Suprapubic skin (tissue), 4 donors: ENCODE measurements at regions not wholly inside any gene's neighbourhood (a gene's known extent, or its start where the extent isn't known, plus 50 kb on each side); places are given as distances from the start of the nearest gene placed in this dataset.

ENCODE experiments used
- DNase-seq, 2 donors: peaks; one replicate each; pipeline ENCODE4 v3.0.0-alpha.2; 2019; ENCODE audit warnings: low spot score in 2 of 2
- H3K27ac ChIP-seq: fragments of 200-600 bp; sonication (generic); one replicate; pipeline ENCODE4 v1.5.1; 2019
- H3K27me3 ChIP-seq: fragments of 200-600 bp; sonication (generic); one replicate; pipeline ENCODE4 v1.5.1; 2019
- H3K36me3 ChIP-seq: fragments of 200-600 bp; sonication (generic); one replicate; pipeline ENCODE4 v1.5.1; 2019
- H3K4me1 ChIP-seq: fragments of 200-600 bp; sonication (generic); one replicate; pipeline ENCODE4 v1.5.1; 2019
- H3K4me3 ChIP-seq: fragments of 200-600 bp; sonication (generic); one replicate; pipeline ENCODE4 v1.5.1; 2019; ENCODE audit warnings: mild to moderate bottlenecking
- H3K9me3 ChIP-seq: fragments of 200-600 bp; sonication (generic); one replicate; pipeline ENCODE4 v1.5.1; 2019
- CTCF ChIP-seq, 2 donors: fragments of 200-600 bp in 1 of 2; fragments of 450-650 bp in 1 of 2; sonication (generic) in 1 of 2; IDR thresholded peaks; one replicate each; pipeline ENCODE4 v1.5.1; 2016 to 2019; ENCODE audit warnings: antibody characterized with exemption in 2 of 2, mild to moderate bottlenecking in 1 of 2, moderate library complexity in 1 of 2
- EP300 ChIP-seq: sonication (generic); formaldehyde crosslinking; IDR thresholded peaks from one replicate; pipeline ENCODE4 v1.6.1; 2017; ENCODE audit warnings: antibody characterized with exemption
- POLR2A ChIP-seq, 2 donors: fragments of 450-650 bp; IDR thresholded peaks; one replicate each; pipeline ENCODE4 v1.6.1; 2017; ENCODE audit warnings: antibody characterized with exemption in 2 of 2, mild to moderate bottlenecking in 2 of 2, moderate library complexity in 2 of 2
- POLR2AphosphoS5 ChIP-seq, 3 donors: sonication (generic); formaldehyde crosslinking; IDR thresholded peaks; one replicate each; pipeline ENCODE4 v1.6.1; 2017; ENCODE audit warnings: antibody characterized with exemption in 3 of 3
- WGBS: methylation state at CpG from one replicate; pipeline ENCODE4 v1.1.5; 2018; 5-methylcytosine and 5-hydroxymethylcytosine counted together

- DNase-seq, result no peak
- Histone ChIP-seq H3K36me3 (no peaks in the 10 kb centered on the region), H3K4me1 (no peaks in the 10 kb centered on the region), H3K9me3 (no peaks in the 10 kb centered on the region), H3K4me3 (no peak overlapping the region), H3K27ac (no peak overlapping the region), H3K27me3 (peaks cover 12% of the 10 kb centered on the region)
- TF ChIP-seq POLR2AphosphoS5 (IDR thresholded peaks at IDR 0.05) (no peak), POLR2A (IDR thresholded peaks at IDR 0.05) (no peak), EP300 (no peak), CTCF (IDR thresholded peaks at IDR 0.05) (no peak)
Measured at GRCh38 chr1:22303816-22304215, 147.8 kb upstream of the ZBTB40 start.

GRCh38 chr1:22309572-22309971 is 142.1 kb upstream of the ZBTB40 start:
- peaks cover 14% of the 10 kb centered on the region for H3K27me3 ChIP-seq
- no peaks in the 10 kb centered on the region for H3K4me1 ChIP-seq
- no peak overlapping the region for H3K27ac ChIP-seq
- no peaks in the 10 kb centered on the region for H3K9me3 ChIP-seq
- no peaks in the 10 kb centered on the region for H3K36me3 ChIP-seq
- 95% methylated on average over 2 of the region's 2 CpGs for WGBS
- no peak overlapping the region for H3K4me3 ChIP-seq
- TF ChIP-seq EP300 (no peak), CTCF (IDR thresholded peaks at IDR 0.05) (no peak), POLR2AphosphoS5 (IDR thresholded peaks at IDR 0.05) (no peak), POLR2A (IDR thresholded peaks at IDR 0.05) (no peak)
- DNase-seq, result peak in 1 of 2 donors; percentile 49

GRCh38 chr1:22311461-22311860 is 140.2 kb upstream of the ZBTB40 start:
- Histone ChIP-seq H3K36me3 (no peaks in the 10 kb centered on the region), H3K4me1 (no peaks in the 10 kb centered on the region), H3K27ac (no peak overlapping the region), H3K27me3 (peaks cover 9% of the 10 kb centered on the region), H3K4me3 (no peak overlapping the region), H3K9me3 (no peaks in the 10 kb centered on the region)
- DNase-seq, result peak in 1 of 2 donors; percentile 26
- TF ChIP-seq CTCF (IDR thresholded peaks at IDR 0.05) (no peak), POLR2A (IDR thresholded peaks at IDR 0.05) (no peak), EP300 (no peak), POLR2AphosphoS5 (IDR thresholded peaks at IDR 0.05) (no peak)
- WGBS, result 91% methylated on average over 6 of the region's 6 CpGs

GRCh38 chr1:22313321-22313720 is 138.3 kb upstream of the ZBTB40 start:
- H3K27me3 ChIP-seq, result peaks cover 5% of the 10 kb centered on the region
- no peaks in the 10 kb centered on the region for H3K9me3 ChIP-seq
- no peaks in the 10 kb centered on the region for H3K4me1 ChIP-seq
- no peaks in the 10 kb centered on the region for H3K36me3 ChIP-seq
- DNase-seq, result peak in 1 of 2 donors; percentile 63
- no peak overlapping the region for H3K27ac ChIP-seq
- H3K4me3 ChIP-seq, result no peak overlapping the region
- 88% methylated on average over 5 of the region's 8 CpGs for WGBS
- TF ChIP-seq EP300 (no peak), POLR2AphosphoS5 (IDR thresholded peaks at IDR 0.05) (no peak), POLR2A (IDR thresholded peaks at IDR 0.05) (no peak), CTCF (IDR thresholded peaks at IDR 0.05) (no peak)

GRCh38 chr1:22314706-22315105 is 136.9 kb upstream of the ZBTB40 start:
- peaks cover 9% of the 10 kb centered on the region for H3K27me3 ChIP-seq
- 94% methylated on average over 11 of the region's 11 CpGs for WGBS
- no peaks in the 10 kb centered on the region for H3K36me3 ChIP-seq
- H3K27ac ChIP-seq, result no peak overlapping the region
- H3K4me3 ChIP-seq, result no peak overlapping the region
- peak in 1 of 2 donors; percentile 53 for DNase-seq
- H3K4me1 ChIP-seq, result no peaks in the 10 kb centered on the region
- H3K9me3 ChIP-seq, result no peaks in the 10 kb centered on the region
- TF ChIP-seq EP300 (no peak), POLR2A (IDR thresholded peaks at IDR 0.05) (no peak), POLR2AphosphoS5 (IDR thresholded peaks at IDR 0.05) (no peak), CTCF (IDR thresholded peaks at IDR 0.05) (no peak)
